Brain pericyte (primary cell): ENCODE measurements at regions not wholly inside any gene's neighbourhood (a gene's known extent, or its start where the extent isn't known, plus 50 kb on each side); places are given as distances from the start of the nearest gene placed in this dataset.
"Not testable (repeated sequence)": the region's sequence is repeated elsewhere in the genome, so short reads cannot be mapped to it uniquely, and the experiment has no call there.

Experiments used
- DNase-seq: peaks from one replicate; pipeline ENCODE4 v3.0.0-alpha.2; 2012; ENCODE audit warnings: low read depth, low spot score

- not testable (repeated sequence) for DNase-seq
Measured at GRCh38 chr7:35853194-35853593, 52.3 kb downstream of the SEPTIN7 start.

DNA sequence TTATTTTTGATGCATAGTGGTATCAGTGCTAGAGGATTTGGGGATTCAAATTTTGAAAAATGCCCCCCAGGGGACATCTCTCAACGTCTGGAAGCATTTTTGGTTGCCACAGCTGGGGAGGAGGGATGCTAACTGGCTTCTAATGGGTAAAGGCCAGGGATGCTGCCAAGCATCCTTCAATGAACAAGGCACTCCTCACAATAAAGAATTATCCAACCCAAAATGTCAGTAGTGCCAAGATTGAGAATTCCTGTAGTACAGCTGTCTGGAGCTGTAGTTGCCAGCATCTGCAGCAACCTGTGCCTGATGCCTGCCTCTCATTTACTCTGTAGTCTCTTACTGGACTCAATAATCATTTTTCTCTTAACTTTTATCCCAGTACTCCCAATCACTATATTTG lies 53.5 kb downstream of the SEPTIN7 start:
- DNase-seq: no peak

GRCh38 chr7:35856175-35856574 lies 55.3 kb downstream of the SEPTIN7 start:
- no peak for DNase-seq

DNA sequence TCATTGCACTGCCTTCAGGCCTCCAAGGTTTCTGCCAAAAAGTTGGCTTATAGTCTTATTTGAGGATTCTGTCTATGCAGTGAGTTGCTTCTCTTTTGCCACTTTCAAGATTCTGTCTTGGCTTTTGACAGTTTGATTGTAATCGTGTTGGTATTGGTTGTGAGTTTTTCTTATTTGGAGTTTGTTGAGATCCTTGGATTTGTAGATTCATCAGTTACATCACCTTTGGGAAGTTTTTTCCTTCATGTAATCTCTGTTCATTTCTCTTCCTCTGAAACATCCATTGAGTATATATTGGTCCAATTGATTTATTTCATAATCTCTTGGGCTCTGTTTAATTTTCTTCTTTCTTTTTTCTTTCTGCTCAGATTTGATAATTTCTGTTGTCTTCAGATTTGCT lies 59.8 kb downstream of the SEPTIN7 start:
- no peak for DNase-seq

DNA sequence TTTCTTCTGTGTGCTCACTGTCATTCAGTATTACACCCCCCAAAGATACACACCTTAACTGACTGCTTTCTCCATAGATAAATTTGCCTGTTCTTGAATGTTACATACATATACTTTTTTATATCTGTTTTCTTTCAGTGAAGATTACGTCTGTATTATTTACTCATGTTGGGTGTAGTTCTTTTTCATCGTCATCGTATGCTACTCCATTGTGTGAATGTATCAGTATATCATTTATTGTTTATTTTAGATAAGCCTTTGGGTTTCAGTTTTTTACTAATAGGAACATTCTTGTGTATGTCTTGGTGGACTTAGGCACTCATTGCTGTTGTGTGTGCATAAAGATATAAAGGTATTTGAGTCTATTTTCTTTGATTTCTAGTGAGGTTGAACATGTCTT lies 64.4 kb downstream of the SEPTIN7 start:
- DNase-seq: no peak

- DNase-seq: no peak
Measured at GRCh38 chr7:35866186-35866585, 65.3 kb downstream of the SEPTIN7 start.

GRCh38 chr7:35869117-35869516 lies 68.3 kb downstream of the SEPTIN7 start:
- DNase-seq: not testable (repeated sequence)

GRCh38 chr7:35869810-35870209 lies 69.0 kb downstream of the SEPTIN7 start:
- peak; percentile 70 for DNase-seq

DNA sequence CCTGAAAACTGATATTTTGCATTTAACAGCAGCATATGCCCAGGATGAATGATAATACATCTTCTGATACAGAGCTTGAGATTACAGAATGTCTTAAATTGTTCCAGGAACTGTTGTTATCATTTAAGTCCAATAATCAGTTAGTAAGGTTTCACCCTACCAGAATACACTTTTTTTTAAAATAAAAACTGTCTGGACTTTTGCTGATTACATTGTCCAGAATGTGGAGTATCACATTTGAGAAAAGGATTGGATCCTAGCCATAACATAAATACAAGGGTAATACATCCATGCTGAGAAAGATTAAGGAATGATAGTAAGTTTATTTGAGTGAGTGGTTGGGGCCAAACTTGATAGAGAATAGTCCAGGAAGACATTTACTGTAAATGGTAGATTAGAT lies 71.0 kb downstream of the SEPTIN7 start:
- DNase-seq: no peak

DNA sequence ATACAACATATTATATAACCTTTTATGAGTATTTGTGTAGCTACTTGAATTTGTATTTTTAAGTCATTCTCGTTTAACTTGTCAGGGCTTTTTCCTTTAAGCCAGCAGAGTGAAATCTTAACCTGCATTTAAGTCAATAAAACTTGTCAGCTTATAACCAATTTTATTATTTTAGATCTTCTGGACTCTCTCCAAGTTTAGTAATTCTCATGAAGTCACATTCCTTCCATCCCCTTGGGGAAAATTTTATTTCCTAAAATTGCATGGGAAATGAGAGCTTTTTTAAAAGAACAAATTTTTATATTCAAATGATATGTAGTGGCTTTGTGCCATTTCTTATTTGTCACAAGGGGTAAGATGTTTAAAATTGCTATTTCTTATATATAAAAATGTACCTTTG lies 74.0 kb downstream of the SEPTIN7 start:
- no peak for DNase-seq

GRCh38 chr7:35875292-35875691 lies 74.4 kb downstream of the SEPTIN7 start:
- no peak for DNase-seq

DNA sequence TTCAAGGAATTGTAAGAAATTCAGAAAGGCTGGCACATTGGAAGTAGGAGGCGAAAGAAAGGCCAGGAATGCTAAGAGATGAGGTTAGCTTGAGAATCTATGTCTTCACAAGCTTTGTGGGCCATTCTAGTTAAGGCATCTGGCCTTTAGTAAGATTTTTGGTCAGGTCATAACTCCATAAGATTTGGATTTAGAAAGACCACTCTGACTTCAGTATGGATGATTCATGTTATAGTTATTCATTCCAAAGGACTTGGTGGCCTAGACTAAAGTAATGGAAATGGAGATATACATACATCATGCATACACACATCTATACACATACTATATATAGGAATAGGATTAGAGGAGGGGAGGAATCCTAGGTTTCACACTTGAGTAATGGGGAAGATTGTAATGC lies 77.5 kb downstream of the SEPTIN7 start:
- no peak for DNase-seq

- DNase-seq: not testable (repeated sequence)
Measured at GRCh38 chr7:35887430-35887829, 86.6 kb downstream of the SEPTIN7 start.

DNA sequence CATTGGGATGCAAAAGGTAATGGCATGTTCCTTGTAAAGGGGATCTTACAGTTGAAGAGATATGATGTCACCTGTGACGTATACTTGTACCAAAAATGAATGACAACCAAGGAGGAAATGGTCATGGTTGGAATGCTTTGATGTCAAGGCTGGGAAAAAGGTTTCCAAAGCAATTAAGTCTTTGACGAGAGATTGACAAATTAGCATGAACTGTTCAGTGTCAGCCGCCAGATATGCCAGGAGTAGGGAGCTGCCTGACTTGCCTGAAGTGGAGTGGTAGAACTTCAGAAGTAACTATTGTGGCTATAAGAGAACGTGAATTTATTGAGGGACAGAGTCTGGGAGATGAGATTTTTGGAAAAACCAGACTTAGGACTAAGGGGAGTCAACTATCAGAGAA lies 88.1 kb downstream of the SEPTIN7 start:
- no peak for DNase-seq

GRCh38 chr7:35889870-35890269 lies 89.0 kb downstream of the SEPTIN7 start:
- DNase-seq: no peak

DNA sequence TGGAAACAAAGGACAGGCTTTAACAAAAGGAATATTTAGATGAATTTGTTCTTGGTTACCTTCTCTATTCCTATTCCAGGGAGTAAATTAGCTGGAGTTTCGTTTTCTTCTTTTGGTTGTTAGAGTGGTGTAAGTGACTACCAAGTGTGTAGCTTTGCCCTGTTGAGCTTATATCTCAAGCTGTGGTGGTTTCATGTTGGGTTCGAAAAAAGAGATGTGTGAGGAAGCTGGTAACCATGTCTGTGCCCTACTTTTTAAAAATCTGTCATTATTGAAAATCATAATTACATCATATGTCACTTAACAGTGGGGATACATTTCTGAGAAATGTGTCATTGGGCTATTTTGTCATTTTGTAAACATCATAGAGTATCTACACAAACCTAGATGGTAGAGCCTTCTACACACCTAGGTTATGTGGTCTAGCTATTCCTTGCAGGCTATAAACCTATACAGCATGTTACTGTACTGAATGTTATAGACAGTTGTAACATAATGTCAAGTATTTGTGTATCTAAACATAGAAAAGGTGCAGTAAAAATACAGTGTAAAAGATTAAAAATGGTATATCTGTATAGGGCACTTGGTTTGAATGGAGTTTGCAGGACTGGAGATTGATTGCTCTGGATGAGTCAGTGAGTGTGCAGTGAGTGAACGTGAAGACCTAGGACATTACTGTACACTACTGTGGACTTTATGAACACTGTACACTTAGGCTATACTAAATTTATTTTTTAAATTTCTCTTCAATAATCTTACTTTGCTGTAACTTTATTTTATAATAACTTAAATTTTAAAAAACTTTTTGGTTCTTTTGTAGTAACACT lies 90.4 kb downstream of the SEPTIN7 start:
- DNase-seq: no peak

DNA sequence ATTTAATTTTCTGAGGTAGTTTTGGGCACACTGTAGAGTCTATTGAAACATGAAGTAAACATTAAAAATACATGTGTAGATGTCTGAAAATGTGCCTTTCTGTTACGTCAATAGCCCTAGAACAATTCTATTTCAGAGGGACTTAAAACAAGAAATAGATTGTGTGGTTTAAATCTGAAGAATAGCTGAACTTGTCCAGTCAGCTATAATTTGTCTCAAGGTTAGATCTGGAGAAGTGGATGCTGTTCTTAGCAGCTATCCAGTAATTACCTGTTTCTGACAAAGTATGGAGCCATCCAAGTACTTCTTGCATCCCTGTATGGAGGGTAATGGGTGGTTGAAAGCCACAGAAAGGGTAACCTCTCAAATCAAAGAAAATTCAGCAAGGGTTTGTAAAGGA lies 92.8 kb downstream of the SEPTIN7 start:
- DNase-seq: no peak

- no peak for DNase-seq
Measured at GRCh38 chr7:35894721-35895120, 93.9 kb downstream of the SEPTIN7 start.

DNA sequence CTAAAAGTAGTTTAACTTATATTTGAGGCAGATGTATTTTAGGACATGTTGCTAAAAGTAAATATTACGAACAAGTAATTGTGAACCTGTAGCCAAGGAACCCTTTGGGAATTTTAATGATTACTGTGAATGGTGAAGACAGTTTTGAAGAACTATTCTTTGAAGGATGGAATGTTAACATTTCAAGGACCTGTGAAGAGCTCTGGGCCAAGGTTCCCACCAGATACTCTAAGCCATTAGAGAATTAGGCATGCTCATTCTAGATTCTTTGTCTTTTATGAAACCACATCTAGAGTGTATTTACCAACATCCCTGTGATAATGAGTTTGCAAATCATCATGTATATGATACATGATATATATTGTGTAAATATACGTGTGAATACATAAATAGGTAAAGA lies 99.8 kb downstream of the SEPTIN7 start:
- DNase-seq: no peak

GRCh38 chr7:35905555-35905954 lies 104.7 kb downstream of the SEPTIN7 start:
- no peak for DNase-seq

DNA sequence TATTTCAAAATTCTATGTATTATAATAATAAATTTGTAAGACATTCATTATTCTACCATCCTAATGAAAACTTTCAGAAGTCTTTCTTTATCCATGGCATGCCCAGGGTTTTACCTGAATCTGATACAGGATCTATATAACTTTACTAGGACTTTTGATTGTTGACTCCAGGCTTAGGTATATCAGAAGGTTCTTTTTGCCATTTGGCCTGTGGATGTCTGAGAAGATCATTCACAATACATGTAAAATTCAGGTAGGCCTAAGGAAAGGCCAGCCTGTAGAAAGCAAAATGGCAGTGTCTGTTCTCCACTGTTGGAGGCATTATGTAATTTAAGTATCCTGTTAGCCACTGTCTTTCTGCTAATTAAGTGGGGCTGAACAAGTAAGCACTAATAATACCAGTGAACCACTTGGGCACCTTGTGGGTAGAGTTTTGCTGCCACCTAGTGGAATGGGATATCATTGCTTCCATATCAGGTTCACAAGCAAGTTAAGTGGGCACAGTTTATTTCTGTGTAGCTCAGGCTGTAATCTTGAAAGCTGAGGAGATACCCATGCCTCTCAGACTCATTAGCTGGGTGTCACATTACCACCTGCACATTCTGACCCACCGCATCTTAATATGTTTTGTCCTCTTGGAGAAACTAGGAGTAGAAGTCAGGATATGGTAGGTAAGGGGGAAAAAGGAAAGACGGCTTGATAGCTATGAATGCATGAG lies 105.5 kb downstream of the SEPTIN7 start:
- peak; percentile 57 for DNase-seq

DNA sequence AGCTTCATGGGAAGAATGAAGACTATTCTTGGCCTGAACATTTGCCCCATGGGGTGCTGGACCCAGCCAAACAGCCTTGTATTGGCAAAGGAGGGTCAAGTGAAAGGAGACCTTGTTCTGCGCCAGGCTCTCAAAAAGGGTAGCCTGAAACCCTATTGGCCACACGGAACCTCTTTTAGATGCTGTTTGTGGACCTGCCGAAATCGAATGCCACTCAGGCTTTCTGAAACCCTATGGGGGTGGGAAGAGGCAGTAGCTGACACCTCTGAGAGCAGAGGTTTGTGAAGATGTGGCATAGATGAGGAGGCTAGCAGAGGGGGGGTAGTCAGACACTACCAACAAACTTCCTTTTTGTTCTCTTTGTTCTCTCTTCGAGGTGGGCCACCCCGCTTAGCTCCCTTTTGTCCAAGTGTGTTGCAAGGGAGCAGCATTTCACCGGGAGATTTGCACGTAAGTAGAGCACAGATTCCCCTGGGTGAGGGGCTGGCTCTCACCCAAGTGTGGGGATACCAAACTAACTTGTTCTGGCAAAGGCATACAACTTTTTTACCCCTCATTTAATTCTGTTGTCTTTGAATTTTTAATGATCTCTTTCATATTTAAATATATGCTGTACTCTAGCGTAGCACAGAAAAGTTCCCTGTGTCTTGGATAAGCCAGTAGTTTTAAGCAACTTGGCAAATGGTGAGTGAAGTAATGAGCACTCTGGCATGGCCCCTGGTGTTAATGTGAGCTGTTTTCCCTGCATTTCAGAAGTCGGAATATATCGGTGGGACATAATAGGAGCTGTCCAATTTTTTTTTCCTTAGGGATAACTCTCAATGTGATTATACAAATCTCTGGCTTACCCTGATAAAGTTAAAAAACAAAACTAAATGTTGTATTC lies 107.7 kb downstream of the SEPTIN7 start:
- no peak for DNase-seq
